HG02885 (cell line): ENCODE measurements at regions not wholly inside any gene's neighbourhood (a gene's known extent, or its start where the extent isn't known, plus 50 kb on each side); places are given as distances from the start of the nearest gene placed in this dataset.

ENCODE experiments used
- ATAC-seq: cut with Tn5 transposase; IDR thresholded peaks from one replicate; pipeline ENCODE4 v1.9.1; 2021; ENCODE audit warnings: mild to moderate bottlenecking; ENCODE audit not compliant: unreplicated experiment, poor library complexity

DNA sequence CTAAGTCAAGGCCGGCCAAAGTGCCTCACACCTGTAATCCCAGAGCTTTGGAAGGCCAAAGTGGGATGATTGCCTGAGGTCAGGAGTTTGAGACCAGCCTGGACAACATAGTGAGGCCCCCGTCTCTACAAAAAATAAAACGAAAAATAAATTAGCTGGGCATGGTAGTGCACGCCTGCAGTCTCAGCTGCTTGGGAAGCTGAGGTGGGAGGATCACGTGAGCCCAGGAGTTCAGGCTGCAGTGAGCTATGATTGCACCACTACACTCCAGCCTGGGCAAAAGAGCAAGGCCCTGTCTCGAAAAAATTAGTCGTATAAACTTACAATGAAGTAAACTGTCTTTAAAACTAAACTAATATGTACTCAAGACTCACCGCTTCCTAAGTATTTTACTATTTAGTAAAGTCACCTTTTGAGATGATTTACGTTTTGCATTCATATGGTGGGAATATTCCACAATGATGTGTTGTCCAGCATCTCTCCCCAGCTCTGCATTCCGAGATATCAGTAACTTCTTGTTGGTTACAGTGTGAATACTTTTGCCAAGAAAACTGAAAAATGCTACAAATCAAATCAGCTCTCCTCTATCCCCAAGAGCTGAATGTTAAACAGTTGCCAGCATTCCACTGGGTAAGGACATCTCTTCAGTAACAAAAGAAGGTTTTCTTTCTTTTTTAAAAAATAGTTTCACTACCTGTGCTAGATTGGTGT, 84.9 kb upstream of the C21orf91 start:
- ATAC-seq: no peak

DNA sequence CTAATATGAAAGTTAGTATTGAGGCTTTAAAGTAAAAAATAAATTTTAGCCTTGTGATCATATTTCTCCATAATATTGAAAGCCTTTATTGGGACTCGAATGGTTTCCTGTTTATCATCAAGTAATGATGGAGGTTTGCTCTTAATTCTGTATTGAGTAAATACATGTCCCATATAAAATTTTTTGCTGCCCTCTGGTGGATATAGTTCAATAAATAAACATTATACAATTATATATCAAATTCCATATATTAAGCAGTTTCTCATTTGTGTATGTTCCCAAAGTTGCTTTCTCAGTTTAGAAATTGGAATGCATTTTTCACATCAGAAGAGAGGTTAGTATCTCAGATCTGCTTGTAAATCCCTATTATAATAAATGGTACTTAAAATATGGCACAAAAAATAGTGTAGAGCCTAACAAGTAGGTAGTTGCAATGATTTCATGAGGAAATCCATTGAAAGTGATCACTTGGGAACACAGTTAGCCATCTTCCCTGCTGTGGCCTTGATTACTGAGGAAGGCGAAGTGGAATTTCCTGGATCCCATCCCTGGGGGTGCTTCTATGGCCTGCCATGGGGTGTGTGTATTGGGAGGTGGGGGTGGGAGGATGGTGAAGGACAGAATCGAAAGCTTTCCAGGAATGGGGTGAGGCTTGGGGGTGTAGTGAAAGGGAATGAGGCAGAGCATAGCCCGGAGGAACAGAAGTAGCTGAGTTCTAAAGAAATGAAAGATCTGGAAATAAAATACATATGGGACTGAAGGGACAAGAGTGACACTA, 84.1 kb upstream of the C21orf91 start:
- ATAC-seq: no peak

DNA sequence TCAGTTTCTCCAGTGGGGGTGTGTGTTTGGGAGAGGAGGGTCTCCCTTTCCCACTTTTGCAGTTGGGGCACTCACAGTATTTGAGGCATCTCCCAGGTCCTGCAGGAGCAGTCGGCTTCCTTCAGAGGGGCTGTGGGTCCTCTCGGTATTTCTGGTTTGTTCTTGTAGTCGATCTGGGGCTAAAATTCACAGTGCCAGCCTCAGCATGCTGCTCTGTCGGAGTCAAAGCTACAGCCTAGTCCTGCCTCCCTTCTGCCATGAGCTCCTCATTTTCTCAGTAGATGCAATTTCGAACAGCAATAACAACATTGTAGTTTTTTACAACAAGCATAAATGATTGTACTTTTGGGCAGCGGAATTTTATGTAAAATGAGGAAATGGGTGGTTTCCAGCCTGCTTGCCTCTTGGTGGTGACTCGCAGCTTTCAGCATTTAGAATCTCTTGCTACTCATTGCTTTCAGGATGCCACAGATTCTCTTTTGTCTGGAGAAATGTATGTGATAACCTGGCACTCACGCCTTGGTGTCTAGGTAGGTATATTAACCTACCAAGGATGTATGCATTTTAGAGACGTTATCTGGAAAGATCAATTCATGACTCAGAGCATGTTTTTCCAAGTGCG, 82.4 kb upstream of the C21orf91 start:
- ATAC-seq: peak; percentile 41

DNA sequence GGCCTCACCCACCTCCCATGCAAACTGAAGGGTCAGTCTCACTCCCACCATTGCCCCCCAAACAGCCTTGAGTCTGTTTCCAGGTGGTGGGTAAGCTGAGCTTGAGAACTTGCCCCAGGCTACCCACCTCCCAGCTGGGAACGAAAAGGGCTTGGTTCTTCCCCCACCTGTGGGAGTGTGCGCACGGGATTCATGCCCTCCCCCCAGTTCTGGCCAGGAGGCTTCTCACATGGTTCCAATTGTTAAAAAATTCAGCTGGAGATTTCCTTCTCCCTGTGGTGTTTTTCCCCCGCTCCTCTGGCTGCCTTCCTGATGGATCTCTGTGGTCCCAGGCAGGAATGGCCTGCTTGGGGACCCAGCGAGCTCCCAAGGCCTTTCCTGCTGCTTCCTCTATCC, 81.8 kb upstream of the C21orf91 start:
- ATAC-seq: no peak

DNA sequence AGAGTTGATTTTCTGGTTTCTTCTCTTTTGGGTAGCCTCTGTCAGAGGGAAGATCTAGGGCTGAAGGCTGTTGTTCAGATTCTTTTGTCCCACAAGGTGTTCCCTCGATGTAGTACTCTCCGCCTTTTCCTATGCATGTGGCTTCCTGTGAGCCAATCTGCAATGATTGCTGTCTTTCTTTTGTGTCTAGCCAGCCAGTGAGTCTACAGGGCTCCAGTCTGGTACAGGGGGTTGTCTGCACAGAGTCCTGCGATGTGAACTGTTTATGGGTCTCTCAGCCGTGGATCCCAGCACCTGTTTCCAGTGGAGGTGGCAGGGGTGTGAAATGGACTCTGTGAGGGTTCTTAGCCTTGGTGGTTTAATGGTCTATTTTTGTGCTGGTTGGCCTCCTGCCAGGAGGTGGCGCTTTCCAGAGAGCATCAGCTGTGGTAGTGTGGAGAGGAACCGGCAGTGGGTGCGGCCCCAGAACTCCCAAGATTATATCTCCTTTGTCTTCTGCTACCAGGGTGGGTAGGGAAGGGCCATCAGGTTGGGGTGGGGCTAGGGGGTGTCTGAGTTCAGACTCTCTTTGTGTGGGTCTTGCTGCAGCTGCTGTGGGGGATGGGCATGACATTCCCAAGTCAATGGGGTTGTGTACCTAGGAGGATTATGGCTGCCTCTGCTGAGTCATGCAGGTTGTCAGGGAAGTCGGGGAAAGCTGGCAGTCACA, 81.3 kb upstream of the C21orf91 start:
- ATAC-seq: no peak

DNA sequence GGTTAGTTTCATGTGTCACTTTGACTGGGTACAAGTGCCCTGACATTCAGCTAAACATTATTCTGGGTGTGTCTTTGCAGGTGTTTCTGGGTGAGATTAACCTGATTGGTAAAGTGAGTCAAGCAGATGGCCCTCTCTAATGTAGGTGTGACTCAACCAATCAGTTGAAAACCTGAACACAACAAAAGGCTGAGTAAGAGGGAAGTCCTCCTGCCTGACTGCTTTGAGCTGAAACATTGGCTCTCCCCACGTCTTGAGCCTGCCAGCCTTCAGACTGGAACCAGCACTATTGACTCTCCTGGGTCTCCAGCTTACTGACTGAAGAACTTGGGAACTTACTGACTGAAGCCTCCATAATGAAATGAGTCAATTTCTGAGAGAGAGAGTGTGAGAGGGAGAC, 70.0 kb upstream of the C21orf91 start:
- no peak for ATAC-seq

DNA sequence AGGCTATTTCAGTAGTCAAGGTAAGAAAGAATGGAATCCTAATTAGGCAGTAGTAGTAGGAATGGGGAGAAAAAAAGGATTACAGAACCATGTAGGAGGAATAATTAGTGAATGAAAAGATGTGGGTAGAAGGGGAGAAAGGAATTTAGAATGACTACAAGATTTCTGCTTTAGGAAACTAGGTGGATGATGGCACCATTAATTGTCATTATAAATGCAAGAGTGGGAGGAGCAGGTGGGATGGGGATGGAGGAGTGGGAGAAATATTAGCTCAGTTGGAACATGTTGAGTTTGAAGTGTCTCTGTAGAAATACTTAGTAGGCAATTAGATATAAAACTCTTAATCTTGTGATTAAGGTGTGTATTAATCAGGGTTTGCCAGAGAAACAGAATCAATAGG, 50.0 kb upstream of the C21orf91 start:
- ATAC-seq: no peak
